ENCODE measurements at regions not wholly inside any gene's neighbourhood (a gene's known extent, or its start where the extent isn't known, plus 50 kb on each side); places are given as distances from the start of the nearest gene placed in this dataset.
"Not testable (repeated sequence)": the region's sequence is repeated elsewhere in the genome, so short reads cannot be mapped to it uniquely, and the experiment has no call there.

- no peak for DNase-seq (ENCODE audit: low read depth)
Observed at GRCh38 chr1:95614197-95614596, 380.2 kb downstream of the RWDD3 start.

GRCh38 chr1:95615421-95615820, 381.4 kb downstream of the RWDD3 start:
- DNase-seq (ENCODE audit: low read depth) = no peak

DNA sequence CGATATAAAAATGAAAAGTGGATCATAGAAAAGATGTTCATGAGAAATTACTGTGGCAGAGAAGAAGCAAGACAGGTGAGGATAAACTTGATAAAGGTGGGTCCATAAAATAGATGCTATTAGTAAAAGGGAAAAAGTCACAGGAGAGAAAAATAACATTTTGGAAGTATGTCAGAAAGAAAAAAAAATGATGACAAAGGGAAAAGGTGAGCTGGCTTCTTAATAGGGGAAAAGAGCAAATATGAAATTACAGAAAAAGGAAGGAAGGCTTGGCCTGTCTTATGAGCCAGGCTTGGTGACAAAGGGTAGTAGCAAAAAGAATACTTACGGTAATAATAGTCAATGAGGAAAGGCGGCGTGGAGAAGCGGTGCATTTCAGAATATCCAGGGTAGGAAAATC, 386.1 kb downstream of the RWDD3 start:
- DNase-seq (ENCODE audit: low read depth) = no peak

DNA sequence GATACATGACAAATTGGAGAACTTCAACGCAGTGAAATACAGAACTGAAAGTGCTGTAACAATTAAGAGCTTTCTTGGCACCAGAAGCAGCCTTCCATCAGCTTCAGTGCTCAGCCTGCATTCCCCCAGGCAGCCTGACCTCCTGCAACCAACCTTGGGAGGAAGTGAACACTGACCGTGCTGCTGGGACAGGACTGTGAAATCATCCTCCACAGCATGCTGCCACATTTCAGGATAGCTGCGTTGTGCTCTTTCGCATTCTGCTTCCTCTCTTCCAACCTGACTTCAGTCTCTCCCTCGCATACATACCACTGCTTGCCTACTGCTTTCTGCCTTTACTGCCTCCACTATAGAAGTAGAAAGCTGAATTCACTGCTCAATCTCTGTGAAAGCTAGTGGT, 388.6 kb downstream of the RWDD3 start:
- DNase-seq (ENCODE audit: low read depth) = no peak

DNA sequence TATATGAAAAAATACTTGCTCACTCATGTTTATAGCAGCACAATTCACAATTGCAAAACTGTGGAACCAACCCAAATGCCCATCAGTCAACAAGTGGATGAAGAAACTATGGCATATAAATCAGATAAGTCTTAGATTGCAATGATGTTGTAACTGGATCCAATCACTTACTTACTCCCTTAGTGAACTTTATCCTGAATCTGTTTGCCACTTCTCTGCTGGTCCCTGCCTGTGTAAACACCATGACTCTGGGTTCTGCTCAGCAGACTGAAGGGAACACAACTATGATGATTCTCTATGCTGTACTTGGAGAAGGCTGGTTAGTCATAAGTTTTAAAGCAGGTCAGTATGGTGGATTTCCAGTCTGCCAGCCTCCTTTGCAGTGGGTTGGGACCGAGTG, 391.2 kb downstream of the RWDD3 start:
- DNase-seq (ENCODE audit: low read depth) = no peak

DNA sequence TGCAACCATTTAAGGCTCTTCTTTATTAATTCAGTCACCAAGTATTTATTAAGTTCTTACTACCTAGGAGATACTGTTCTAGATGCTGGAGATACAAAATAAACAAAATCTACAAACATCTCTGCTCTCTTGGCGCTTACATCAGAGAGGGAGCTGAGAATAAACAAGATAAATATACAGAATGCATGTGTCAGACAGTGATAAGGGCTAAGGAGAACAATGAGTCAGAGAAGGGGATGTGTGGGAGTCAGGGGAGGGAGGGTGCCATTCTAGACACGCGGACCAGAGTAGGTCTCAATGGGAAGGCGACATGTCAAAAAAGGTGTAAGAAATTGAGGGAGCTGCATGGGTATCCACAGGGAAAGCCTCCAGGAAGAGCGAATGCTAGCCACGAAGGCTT, 393.2 kb downstream of the RWDD3 start:
- no peak for DNase-seq (ENCODE audit: low read depth)

GRCh38 chr1:95631695-95632094, 397.7 kb downstream of the RWDD3 start:
- no peak for DNase-seq (ENCODE audit: low read depth)

DNA sequence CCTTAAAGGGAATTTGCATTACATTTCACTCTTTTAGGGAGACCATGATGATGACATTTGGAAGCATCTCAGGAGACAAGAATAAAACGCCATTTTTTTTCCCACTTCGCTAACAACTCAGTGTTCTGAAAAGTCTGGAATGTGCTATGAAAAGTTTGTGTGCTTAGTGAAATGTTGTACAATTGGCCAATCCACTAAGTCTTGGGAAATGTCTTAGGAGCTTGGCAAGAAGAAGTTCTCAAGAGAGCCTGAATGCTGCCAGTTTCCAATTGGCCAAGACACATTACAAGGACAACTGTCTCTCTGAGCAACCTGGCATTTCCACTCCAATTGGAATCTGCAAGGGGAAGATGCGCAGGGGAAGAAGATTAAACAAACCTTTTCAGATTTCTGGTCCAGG, 401.8 kb downstream of the RWDD3 start:
- DNase-seq (ENCODE audit: low read depth) = no peak

DNA sequence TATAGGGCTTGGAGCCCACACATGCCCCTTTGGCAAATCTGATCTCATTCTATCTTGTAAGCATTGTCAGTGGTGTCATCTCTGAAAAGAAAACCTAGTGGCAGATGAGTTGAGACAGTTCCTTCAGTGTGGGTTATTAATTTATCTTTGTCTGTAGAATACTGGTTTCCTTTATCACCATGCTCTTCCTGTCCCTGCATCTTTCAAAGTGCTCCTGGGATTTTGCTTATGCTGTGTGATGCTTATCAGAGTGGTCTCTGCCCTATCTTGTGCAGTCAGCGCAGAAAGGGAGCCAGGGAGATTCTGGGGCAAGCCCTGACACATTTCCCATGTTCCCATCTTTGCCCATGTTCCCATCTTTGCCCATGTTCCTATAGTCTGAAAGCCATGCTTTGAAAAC, 402.9 kb downstream of the RWDD3 start:
- no peak for DNase-seq (ENCODE audit: low read depth)

- DNase-seq (ENCODE audit: low read depth) = no peak
Observed at GRCh38 chr1:95640746-95641145, 406.7 kb downstream of the RWDD3 start.

DNA sequence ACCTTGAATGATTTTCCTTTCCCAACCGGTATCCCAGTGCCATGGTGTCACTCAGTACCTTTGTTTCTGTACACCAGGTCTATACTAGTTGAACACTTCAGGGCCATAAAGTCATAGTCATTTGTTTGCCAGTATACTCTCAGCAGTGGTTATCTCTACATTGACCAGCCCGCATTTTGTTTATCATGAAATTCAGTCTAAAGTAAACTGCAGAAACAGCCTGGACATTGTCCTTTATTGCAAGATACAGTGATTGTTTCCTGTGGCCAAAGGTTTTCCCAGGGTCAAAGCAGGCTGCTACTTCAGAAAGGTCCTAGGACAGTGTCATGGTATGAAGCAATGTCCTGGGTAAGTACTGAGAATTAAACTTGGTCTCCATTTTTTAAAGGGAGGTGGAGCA, 407.4 kb downstream of the RWDD3 start:
- no peak for DNase-seq (ENCODE audit: low read depth)

DNA sequence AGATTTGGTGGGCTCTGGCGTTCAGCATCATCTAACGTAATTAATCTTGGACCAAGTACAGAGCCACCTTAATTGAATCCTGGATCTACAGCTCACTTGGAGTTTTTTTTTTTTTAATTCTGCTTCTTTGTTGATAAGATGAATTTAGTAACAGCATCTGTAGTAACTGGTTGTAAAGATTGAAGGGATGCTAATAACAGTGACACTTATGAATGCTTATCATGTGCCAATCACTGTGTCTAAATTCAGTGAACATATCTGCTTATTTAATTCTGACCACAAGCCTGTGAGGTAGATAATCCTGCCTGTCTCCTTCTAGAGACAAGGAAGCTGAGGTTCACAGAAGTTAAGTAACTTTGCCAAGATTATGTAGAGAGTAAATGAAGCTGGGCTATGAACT, 408.0 kb downstream of the RWDD3 start:
- no peak for DNase-seq (ENCODE audit: low read depth)

- no peak for DNase-seq (ENCODE audit: low read depth)
Observed at GRCh38 chr1:95643071-95643470, 409.1 kb downstream of the RWDD3 start.

DNA sequence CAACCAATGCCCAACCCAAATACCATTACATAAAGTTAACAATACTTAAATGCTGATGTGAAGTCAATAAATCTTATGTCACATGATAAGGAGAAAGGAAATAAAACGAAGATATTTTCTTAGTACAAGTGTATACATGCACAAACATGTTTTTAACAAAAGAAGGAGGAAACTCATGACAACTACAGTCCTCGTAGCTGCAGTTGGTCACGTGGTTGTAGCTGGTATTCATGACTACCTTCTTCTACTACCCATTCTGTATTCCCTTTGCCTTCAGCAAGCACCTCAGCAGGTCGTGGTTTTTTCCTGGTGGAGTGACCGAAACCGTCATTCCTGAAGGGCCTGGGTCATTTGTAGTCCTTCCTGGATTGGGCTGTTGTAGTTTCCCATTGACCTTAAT, 411.1 kb downstream of the RWDD3 start:
- DNase-seq (ENCODE audit: low read depth) = not testable (repeated sequence)

- no peak for DNase-seq (ENCODE audit: low read depth)
Observed at GRCh38 chr1:95650631-95651030, 416.6 kb downstream of the RWDD3 start.

DNA sequence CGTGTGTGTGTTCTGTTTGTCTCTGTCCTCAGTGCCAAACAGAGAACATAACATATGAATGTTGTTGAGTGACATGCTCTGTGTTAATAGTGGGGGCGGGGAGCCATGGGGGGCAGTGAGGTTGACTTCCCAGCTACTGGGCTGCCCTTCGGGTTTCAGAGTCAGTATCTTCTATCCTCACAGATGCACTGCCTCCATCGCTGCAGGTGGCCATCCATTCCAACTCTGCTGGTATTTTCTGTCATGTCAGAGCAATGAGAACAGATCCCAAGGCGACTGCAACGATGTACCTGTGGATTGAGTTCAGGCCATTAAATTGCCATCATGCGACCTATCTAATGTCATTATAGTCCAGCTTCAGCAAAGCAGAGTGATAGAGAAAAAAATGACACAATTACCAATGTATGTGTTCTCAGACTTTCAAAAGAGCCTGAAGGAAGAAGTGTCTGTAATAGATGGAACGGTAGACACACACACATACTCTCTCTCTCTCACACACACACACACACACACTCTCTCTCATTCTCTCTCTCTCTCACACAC, 418.5 kb downstream of the RWDD3 start:
- no peak for DNase-seq (ENCODE audit: low read depth)

DNA sequence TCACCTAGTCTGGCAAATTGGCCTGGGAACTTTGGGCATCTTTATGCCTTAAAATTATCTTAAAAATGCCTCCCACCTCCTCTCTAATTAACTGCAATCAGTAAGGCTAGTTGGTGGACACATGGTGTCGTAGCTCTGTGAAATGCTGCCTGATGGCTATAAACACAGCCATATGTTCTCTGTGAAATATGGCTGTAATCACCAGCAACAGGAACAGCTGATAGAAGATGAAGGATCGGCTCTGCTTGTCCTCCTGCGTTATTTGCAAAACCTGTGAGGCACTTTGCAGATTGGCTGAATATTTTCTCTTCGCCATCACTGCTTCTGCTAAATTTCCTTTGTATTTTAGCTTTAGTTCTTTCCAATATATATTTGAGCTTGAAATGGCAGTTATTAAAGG, 419.6 kb downstream of the RWDD3 start:
- DNase-seq (ENCODE audit: low read depth) = no peak

DNA sequence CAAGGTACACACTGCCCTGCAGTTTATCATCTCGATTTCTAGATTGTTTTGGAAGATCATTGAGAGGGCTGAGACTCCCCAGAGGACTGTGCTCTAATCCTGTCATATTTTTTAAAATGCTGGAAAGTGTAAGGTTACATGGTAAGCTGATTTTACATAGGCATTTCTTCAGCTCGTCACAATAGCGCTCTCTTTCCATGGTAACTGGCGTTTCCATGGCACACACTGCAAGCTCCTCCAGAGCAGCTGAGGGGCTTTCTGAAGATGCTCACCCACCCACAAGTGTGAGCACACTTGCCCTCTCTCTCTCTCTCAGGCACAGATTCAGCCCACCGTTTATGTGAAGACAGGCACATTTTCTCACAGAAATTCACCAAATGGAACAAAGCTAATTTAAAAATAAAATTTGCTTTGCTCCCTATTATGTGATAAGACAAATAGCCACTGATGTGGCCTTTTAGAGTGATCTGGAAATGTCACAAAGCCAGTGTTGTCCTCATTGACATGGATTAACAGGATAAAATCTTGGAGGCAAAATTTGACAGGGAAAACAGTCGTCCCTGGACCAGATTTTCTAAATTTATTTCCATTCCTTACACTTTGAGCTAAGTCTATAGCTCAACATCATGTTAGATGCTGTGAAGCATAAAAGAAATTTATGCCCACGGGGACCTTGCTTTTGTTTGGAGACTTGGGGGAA, 421.5 kb downstream of the RWDD3 start:
- no peak for DNase-seq (ENCODE audit: low read depth)

DNA sequence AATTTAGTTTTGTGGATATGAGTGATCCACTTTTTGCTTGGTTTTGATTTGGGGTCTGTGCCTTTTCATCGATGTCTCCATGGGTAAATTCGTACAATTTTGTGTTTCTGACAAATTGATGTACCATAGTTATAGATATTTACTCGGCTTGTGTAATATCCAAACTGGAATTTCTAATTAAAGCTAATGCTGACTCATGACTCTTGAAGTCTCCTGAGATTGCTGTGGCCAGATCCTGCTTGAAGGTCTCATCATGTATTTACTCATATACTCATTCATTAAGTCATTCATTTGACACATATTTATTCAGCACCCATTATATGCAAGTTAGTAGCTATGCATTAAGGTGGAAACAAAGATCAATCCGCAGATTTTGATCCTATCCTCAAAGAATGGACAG, 423.2 kb downstream of the RWDD3 start:
- no peak for DNase-seq (ENCODE audit: low read depth)

- DNase-seq (ENCODE audit: low read depth) = no peak
Observed at GRCh38 chr1:95659166-95659565, 425.2 kb downstream of the RWDD3 start.

DNA sequence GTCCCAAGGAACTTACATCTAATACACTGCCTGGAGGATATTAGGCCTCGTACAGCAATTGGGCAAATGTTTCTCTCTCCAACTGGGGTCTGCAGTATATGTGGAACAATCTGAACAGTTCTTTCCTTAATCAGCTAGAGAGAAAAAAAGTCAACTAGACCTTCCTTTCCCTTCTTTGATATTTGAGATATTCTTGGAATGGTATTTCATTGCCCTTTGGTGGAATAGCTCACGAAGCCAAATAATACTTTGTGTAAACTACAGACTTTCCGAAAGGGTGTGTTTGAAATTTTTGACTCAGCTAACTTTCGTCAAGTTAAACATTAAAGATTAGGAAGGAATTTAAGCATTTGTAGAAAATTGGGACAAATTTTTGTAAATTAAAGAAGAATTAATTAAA, 425.6 kb downstream of the RWDD3 start:
- DNase-seq (ENCODE audit: low read depth) = no peak

- DNase-seq (ENCODE audit: low read depth) = no peak
Observed at GRCh38 chr1:95660736-95661135, 426.7 kb downstream of the RWDD3 start.

DNA sequence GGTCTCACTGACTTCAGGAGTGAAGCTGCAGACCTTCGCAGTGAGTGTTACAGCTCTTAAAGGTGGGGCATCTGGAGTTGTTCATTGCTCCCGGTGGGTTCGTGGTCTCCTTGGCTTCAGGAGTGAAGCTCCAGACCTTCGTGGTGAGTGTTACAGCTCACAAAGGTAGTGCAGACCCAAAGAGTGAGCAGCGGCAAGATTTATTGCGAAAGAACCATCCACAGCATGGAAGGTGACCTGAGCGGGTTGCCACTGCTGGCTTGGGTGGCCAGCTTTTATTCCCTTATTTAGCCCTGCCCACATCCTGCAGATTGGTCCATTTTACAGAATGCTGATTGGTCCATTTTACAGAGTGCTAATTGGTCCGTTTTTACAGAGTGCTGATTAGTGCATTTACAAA, 429.5 kb downstream of the RWDD3 start:
- not testable (repeated sequence) for DNase-seq (ENCODE audit: low read depth)

DNA sequence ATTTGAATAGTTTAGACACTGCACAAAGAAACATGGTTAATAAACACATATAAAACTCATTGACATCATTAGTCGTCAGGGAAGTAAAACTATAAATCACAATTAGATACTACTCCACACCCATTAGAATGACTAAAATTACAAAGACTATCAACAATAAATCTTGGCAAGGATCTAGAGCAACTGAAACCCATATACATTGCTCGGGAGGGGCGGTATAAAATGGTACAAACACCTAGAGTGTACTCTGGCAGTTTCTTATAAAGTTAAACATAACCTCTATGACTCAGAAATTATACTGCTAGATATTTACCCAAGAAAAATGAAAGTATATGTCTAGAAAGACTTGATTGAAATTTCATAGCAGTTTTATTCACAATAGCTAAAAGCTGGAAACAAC, 434.2 kb downstream of the RWDD3 start:
- DNase-seq (ENCODE audit: low read depth) = no peak

Measured in RPMI7951 (cell line).